ENCODE measurements at regions not wholly inside any gene's neighbourhood (a gene's known extent, or its start where the extent isn't known, plus 50 kb on each side); places are given as distances from the start of the nearest gene placed in this dataset.
A peak's percentile ranks its signal among the peaks of the same experiment; 100 is the strongest.

GRCh38 chrY:13756615-13757014, 52.9 kb downstream of the TMSB4Y start:
- ATAC-seq (replicated peaks in 1 of 2) (peak in 1 of 2 donors; percentile 79), DNase-seq (peak in 1 of 2 donors; percentile 3)
- Mint-ChIP-seq H3K9me3 (no peaks in the 10 kb centered on the region), H3K27ac (no peak overlapping the region), H3K4me1 (ENCODE audit: low read depth) (no peaks in the 10 kb centered on the region), H3K36me3 (ENCODE audit: insufficient read depth in 2 of 2) (no peaks in the 10 kb centered on the region), H3K27me3 (ENCODE audit: low read depth) (no peaks in the 10 kb centered on the region), H3K4me3 (no peak overlapping the region)

GRCh38 chrY:13766040-13766439, 62.3 kb downstream of the TMSB4Y start:
- Mint-ChIP-seq H3K9me3 (no peaks in the 10 kb centered on the region), H3K27me3 (ENCODE audit: low read depth) (no peaks in the 10 kb centered on the region), H3K4me1 (ENCODE audit: low read depth) (no peaks in the 10 kb centered on the region), H3K36me3 (ENCODE audit: insufficient read depth in 2 of 2) (peaks cover 0 to 1% of the 10 kb centered on the region in 2 donors), H3K4me3 (no peak overlapping the region), H3K27ac (no peak overlapping the region)
- DNase-seq (no peak), ATAC-seq (replicated peaks in 1 of 2) (peak in 1 of 2 donors; percentile 53)

- H3K27me3 Mint-ChIP-seq (ENCODE audit: low read depth): no peaks in the 10 kb centered on the region
- no peak for ATAC-seq (replicated peaks in 1 of 2)
- no peak for DNase-seq
- H3K27ac Mint-ChIP-seq: no peak overlapping the region
- H3K4me1 Mint-ChIP-seq (ENCODE audit: low read depth): no peaks in the 10 kb centered on the region
- H3K4me3 Mint-ChIP-seq: no peak overlapping the region
- peaks cover 0 to 2% of the 10 kb centered on the region in 2 donors for H3K36me3 Mint-ChIP-seq (ENCODE audit: insufficient read depth in 2 of 2)
- peaks cover 0 to 4% of the 10 kb centered on the region in 2 donors for H3K9me3 Mint-ChIP-seq
These were observed 86.6 kb downstream of the TMSB4Y start for GRCh38 chrY:13790108-13790793.

- peak in 1 of 2 donors; percentile 41 for ATAC-seq (replicated peaks in 1 of 2)
- no peak overlapping the region for H3K27ac Mint-ChIP-seq
These were observed 91.4 kb downstream of the TMSB4Y start for GRCh38 chrY:13795067-13795466.

GRCh38 chrY:13802828-13803227, 99.1 kb downstream of the TMSB4Y start:
- no peak for DNase-seq
- no peaks in the 10 kb centered on the region for H3K9me3 Mint-ChIP-seq
- no peak overlapping the region for H3K4me3 Mint-ChIP-seq
- no peaks in the 10 kb centered on the region for H3K36me3 Mint-ChIP-seq (ENCODE audit: insufficient read depth in 2 of 2)
- H3K27me3 Mint-ChIP-seq (ENCODE audit: low read depth): no peaks in the 10 kb centered on the region
- ATAC-seq (replicated peaks in 1 of 2): no peak
- H3K27ac Mint-ChIP-seq: no peak overlapping the region
- H3K4me1 Mint-ChIP-seq (ENCODE audit: low read depth): no peaks in the 10 kb centered on the region

More at GRCh38 chrY:13795067-13795466, 91.4 kb downstream of the TMSB4Y start:
- H3K4me3 Mint-ChIP-seq: no peak overlapping the region
- H3K4me1 Mint-ChIP-seq (ENCODE audit: low read depth): no peaks in the 10 kb centered on the region
- H3K9me3 Mint-ChIP-seq: peaks cover 0 to 2% of the 10 kb centered on the region in 2 donors
- H3K27me3 Mint-ChIP-seq (ENCODE audit: low read depth): no peaks in the 10 kb centered on the region
- no peak for DNase-seq
- no peaks in the 10 kb centered on the region for H3K36me3 Mint-ChIP-seq (ENCODE audit: insufficient read depth in 2 of 2)

- Mint-ChIP-seq H3K4me1 (ENCODE audit: low read depth) (no peaks in the 10 kb centered on the region), H3K9me3 (peaks cover 0 to 4% of the 10 kb centered on the region in 2 donors), H3K27me3 (ENCODE audit: low read depth) (no peaks in the 10 kb centered on the region), H3K27ac (no peak overlapping the region), H3K4me3 (no peak overlapping the region), H3K36me3 (ENCODE audit: insufficient read depth in 2 of 2) (no peaks in the 10 kb centered on the region)
- DNase-seq (no peak), ATAC-seq (replicated peaks in 1 of 2) (no peak)
These were observed 99.7 kb downstream of the TMSB4Y start for GRCh38 chrY:13803424-13803823.

GRCh38 chrY:13804124-13805056, 100.7 kb downstream of the TMSB4Y start:
- H3K27me3 Mint-ChIP-seq (ENCODE audit: low read depth): no peaks in the 10 kb centered on the region

GRCh38 chrY:13805057-13805735, 101.5 kb downstream of the TMSB4Y start:
- Mint-ChIP-seq H3K27me3 (ENCODE audit: low read depth) (no peaks in the 10 kb centered on the region), H3K9me3 (peaks cover 0 to 7% of the 10 kb centered on the region in 2 donors), H3K36me3 (ENCODE audit: insufficient read depth in 2 of 2) (peaks cover 0 to 5% of the 10 kb centered on the region in 2 donors), H3K4me1 (ENCODE audit: low read depth) (no peaks in the 10 kb centered on the region), H3K27ac (no peak overlapping the region), H3K4me3 (peak overlapping the region in 1 of 2 donors; percentile 44)
- DNase-seq (peak in 1 of 2 donors; percentile 10), ATAC-seq (replicated peaks in 1 of 2) (peak in 1 of 2 donors; percentile 89)

More at GRCh38 chrY:13804124-13805056, 100.7 kb downstream of the TMSB4Y start:
- Mint-ChIP-seq H3K9me3 (peaks cover 0 to 4% of the 10 kb centered on the region in 2 donors), H3K4me3 (peak overlapping the region in 1 of 2 donors; percentile 44), H3K27ac (no peak overlapping the region), H3K36me3 (ENCODE audit: insufficient read depth in 2 of 2) (peaks cover 0 to 2% of the 10 kb centered on the region in 2 donors), H3K4me1 (ENCODE audit: low read depth) (no peaks in the 10 kb centered on the region)
- DNase-seq: no peak
- no peak for ATAC-seq (replicated peaks in 1 of 2)

GRCh38 chrY:13805736-13806067, 102.0 kb downstream of the TMSB4Y start:
- Mint-ChIP-seq H3K9me3 (peaks cover 0 to 7% of the 10 kb centered on the region in 2 donors), H3K36me3 (ENCODE audit: insufficient read depth in 2 of 2) (peaks cover 0 to 5% of the 10 kb centered on the region in 2 donors), H3K4me1 (ENCODE audit: low read depth) (no peaks in the 10 kb centered on the region), H3K4me3 (peak overlapping the region in 1 of 2 donors; percentile 37), H3K27me3 (ENCODE audit: low read depth) (no peaks in the 10 kb centered on the region), H3K27ac (no peak overlapping the region)
- ATAC-seq (replicated peaks in 1 of 2) (peak in 1 of 2 donors; percentile 41), DNase-seq (no peak)

GRCh38 chrY:13830089-13830488, 126.4 kb downstream of the TMSB4Y start:
- peaks cover 0 to 3% of the 10 kb centered on the region in 2 donors for H3K36me3 Mint-ChIP-seq (ENCODE audit: insufficient read depth in 2 of 2)
- no peaks in the 10 kb centered on the region for H3K4me1 Mint-ChIP-seq (ENCODE audit: low read depth)
- H3K9me3 Mint-ChIP-seq: peaks cover 0 to 2% of the 10 kb centered on the region in 2 donors
- H3K27me3 Mint-ChIP-seq (ENCODE audit: low read depth): no peaks in the 10 kb centered on the region
- H3K27ac Mint-ChIP-seq: peak overlapping the region; percentile 33
- DNase-seq (no peak), ATAC-seq (replicated peaks in 1 of 2) (no peak)
- no peak overlapping the region for H3K4me3 Mint-ChIP-seq

- Mint-ChIP-seq H3K4me1 (ENCODE audit: low read depth) (no peaks in the 10 kb centered on the region), H3K36me3 (ENCODE audit: insufficient read depth in 2 of 2) (peaks cover 0 to 3% of the 10 kb centered on the region in 2 donors), H3K9me3 (peaks cover 0 to 4% of the 10 kb centered on the region in 2 donors), H3K27ac (no peak overlapping the region), H3K4me3 (no peak overlapping the region), H3K27me3 (ENCODE audit: low read depth) (no peaks in the 10 kb centered on the region)
- DNase-seq (no peak), ATAC-seq (replicated peaks in 1 of 2) (no peak)
These were observed 140.7 kb downstream of the TMSB4Y start for GRCh38 chrY:13844411-13844810.

- H3K4me3 Mint-ChIP-seq: no peak overlapping the region
- peaks cover 0 to 4% of the 10 kb centered on the region in 2 donors for H3K9me3 Mint-ChIP-seq
- H3K27me3 Mint-ChIP-seq (ENCODE audit: low read depth): no peaks in the 10 kb centered on the region
- DNase-seq: no peak
- ATAC-seq (replicated peaks in 1 of 2): no peak
- peaks cover 0 to 3% of the 10 kb centered on the region in 2 donors for H3K36me3 Mint-ChIP-seq (ENCODE audit: insufficient read depth in 2 of 2)
- H3K27ac Mint-ChIP-seq: no peak overlapping the region
- no peaks in the 10 kb centered on the region for H3K4me1 Mint-ChIP-seq (ENCODE audit: low read depth)
These were observed 141.0 kb downstream of the VCY start for GRCh38 chrY:13845276-13845675.

GRCh38 chrY:13869611-13870010, 116.7 kb downstream of the VCY start:
- Mint-ChIP-seq H3K4me1 (ENCODE audit: low read depth) (no peaks in the 10 kb centered on the region), H3K9me3 (no peaks in the 10 kb centered on the region), H3K27me3 (ENCODE audit: low read depth) (no peaks in the 10 kb centered on the region), H3K4me3 (no peak overlapping the region), H3K27ac (no peak overlapping the region), H3K36me3 (ENCODE audit: insufficient read depth in 2 of 2) (no peaks in the 10 kb centered on the region)
- DNase-seq: no peak
- no peak for ATAC-seq (replicated peaks in 1 of 2)
